GM21576 (cell line): ENCODE measurements at regions not wholly inside any gene's neighbourhood (a gene's known extent, or its start where the extent isn't known, plus 50 kb on each side); places are given as distances from the start of the nearest gene placed in this dataset.
"Not testable (repeated sequence)": the region's sequence is repeated elsewhere in the genome, so short reads cannot be mapped to it uniquely, and the experiment has no call there.

ENCODE experiments used
- ATAC-seq: cut with Tn5 transposase; IDR thresholded peaks from one replicate; pipeline ENCODE4 v1.9.1; 2021; ENCODE audit warnings: mild to moderate bottlenecking, moderate library complexity; ENCODE audit not compliant: unreplicated experiment

- ATAC-seq, result not testable (repeated sequence)
These were observed 616.2 kb downstream of the XPNPEP1 start for GRCh38 chr10:109307102-109307501.

- ATAC-seq, result no peak
These were observed 616.6 kb downstream of the XPNPEP1 start for GRCh38 chr10:109306698-109307097.

- no peak for ATAC-seq
These were observed 635.5 kb downstream of the XPNPEP1 start for GRCh38 chr10:109287858-109288257.

GRCh38 chr10:109282510-109282909 is 640.8 kb downstream of the XPNPEP1 start:
- no peak for ATAC-seq

- no peak for ATAC-seq
These were observed 642.0 kb downstream of the XPNPEP1 start for GRCh38 chr10:109281347-109281746.

GRCh38 chr10:109280837-109281236 is 642.5 kb downstream of the XPNPEP1 start:
- ATAC-seq, result no peak

GRCh38 chr10:109277456-109277855 is 645.9 kb downstream of the XPNPEP1 start:
- ATAC-seq, result no peak

GRCh38 chr10:109275960-109276359 is 647.4 kb downstream of the XPNPEP1 start:
- no peak for ATAC-seq

GRCh38 chr10:109274681-109275080 is 648.6 kb downstream of the XPNPEP1 start:
- no peak for ATAC-seq

- no peak for ATAC-seq
These were observed 653.1 kb downstream of the XPNPEP1 start for GRCh38 chr10:109270173-109270572.

GRCh38 chr10:109264004-109264403 is 659.3 kb downstream of the XPNPEP1 start:
- no peak for ATAC-seq

- no peak for ATAC-seq
These were observed 662.1 kb downstream of the XPNPEP1 start for GRCh38 chr10:109261231-109261630.

GRCh38 chr10:109259293-109259692 is 664.0 kb downstream of the XPNPEP1 start:
- ATAC-seq, result no peak

- ATAC-seq, result no peak
These were observed 670.0 kb downstream of the XPNPEP1 start for GRCh38 chr10:109253306-109253705.

- no peak for ATAC-seq
These were observed 673.2 kb downstream of the XPNPEP1 start for GRCh38 chr10:109250152-109250551.

GRCh38 chr10:109247814-109248213 is 675.5 kb downstream of the XPNPEP1 start:
- ATAC-seq, result no peak

- ATAC-seq, result no peak
These were observed 677.5 kb downstream of the XPNPEP1 start for GRCh38 chr10:109245821-109246220.

GRCh38 chr10:109239371-109239770 is 683.9 kb downstream of the XPNPEP1 start:
- ATAC-seq, result no peak

- ATAC-seq, result no peak
These were observed 685.6 kb downstream of the XPNPEP1 start for GRCh38 chr10:109237682-109238081.

- no peak for ATAC-seq
These were observed 686.3 kb downstream of the XPNPEP1 start for GRCh38 chr10:109237050-109237449.

- ATAC-seq, result not testable (repeated sequence)
These were observed 699.8 kb downstream of the XPNPEP1 start for GRCh38 chr10:109223533-109223932.

- no peak for ATAC-seq
These were observed 703.2 kb downstream of the XPNPEP1 start for GRCh38 chr10:109219935-109220605.

- no peak for ATAC-seq
These were observed 705.1 kb downstream of the XPNPEP1 start for GRCh38 chr10:109218207-109218606.
